Mammary epithelial cell (primary cell): ENCODE measurements at regions not wholly inside any gene's neighbourhood (a gene's known extent, or its start where the extent isn't known, plus 50 kb on each side); places are given as distances from the start of the nearest gene placed in this dataset.

Experiments
- CTCF ChIP-seq, 2 donors: IDR thresholded peaks in 1 of 2; conservative IDR thresholded peaks in 1 of 2; 2 replicates each; pipeline ENCODE4 v1.5.1; 2011 to 2012; ENCODE audit warnings: inconsistent platforms in 2 of 2, low read length in 2 of 2, mild to moderate bottlenecking in 2 of 2, control low read depth in 1 of 2, low read depth in 1 of 2; ENCODE audit not compliant: insufficient read depth in 1 of 2; ENCODE audit errors: extremely low read depth in 1 of 2
- EZH2 ChIP-seq: IDR thresholded peaks from 2 replicates; pipeline ENCODE4 v1.6.1; 2012; ENCODE audit warnings: low read length, inconsistent platforms, borderline replicate concordance

GRCh38 chr1:63203641-63204040 is 118.7 kb upstream of the FOXD3 start:
- TF ChIP-seq CTCF (conservative IDR thresholded peaks at IDR 0.05 in 1 of 2, IDR thresholded peaks at IDR 0.05 in 1 of 2; ENCODE audit: extremely low read depth in 1 of 2, insufficient read depth in 1 of 2, low read depth in 1 of 2, low read length in 2 of 2) (no peak), EZH2 (no peak)
